Limb (tissue), 2 donors: ENCODE measurements at regions not wholly inside any gene's neighbourhood (a gene's known extent, or its start where the extent isn't known, plus 50 kb on each side); places are given as distances from the start of the nearest gene placed in this dataset.
"Not testable (repeated sequence)": the region's sequence is repeated elsewhere in the genome, so short reads cannot be mapped to it uniquely, and the experiment has no call there.

Experiments
- DNase-seq, 2 donors: peaks; one replicate each; pipeline ENCODE4 v3.0.0-alpha.2; 2016; ENCODE audit errors: extremely low spot score in 2 of 2

GRCh38 chr17:26936645-26937044 lies 357.3 kb upstream of the WSB1 start:
- not testable (repeated sequence) for DNase-seq

GRCh38 chr17:26937750-26938322 lies 356.1 kb upstream of the WSB1 start:
- DNase-seq: not testable (repeated sequence)

GRCh38 chr17:26939755-26940154 lies 354.2 kb upstream of the WSB1 start:
- not testable (repeated sequence) for DNase-seq

- not testable (repeated sequence) for DNase-seq
Observed at GRCh38 chr17:26940587-26940986, 353.3 kb upstream of the WSB1 start.

- no peak for DNase-seq
Observed at GRCh38 chr17:26962255-26963162, 331.4 kb upstream of the WSB1 start.

GRCh38 chr17:26963163-26963503 lies 330.8 kb upstream of the WSB1 start:
- DNase-seq: no peak

- not testable (repeated sequence) for DNase-seq
Observed at GRCh38 chr17:26965898-26966624, 327.9 kb upstream of the WSB1 start.

- not testable (repeated sequence) for DNase-seq
Observed at GRCh38 chr17:26966625-26967179, 327.2 kb upstream of the WSB1 start.

- not testable (repeated sequence) for DNase-seq
Observed at GRCh38 chr17:26981845-26982425, 312.0 kb upstream of the WSB1 start.

- DNase-seq: not testable (repeated sequence)
Observed at GRCh38 chr17:26982563-26982962, 311.4 kb upstream of the WSB1 start.

GRCh38 chr17:26987851-26988250 lies 306.1 kb upstream of the WSB1 start:
- DNase-seq: not testable (repeated sequence)

- DNase-seq: not testable (repeated sequence)
Observed at GRCh38 chr17:26994648-26995047, 299.3 kb upstream of the WSB1 start.

- not testable (repeated sequence) for DNase-seq
Observed at GRCh38 chr17:26996146-26996916, 297.6 kb upstream of the WSB1 start.

- not testable (repeated sequence) for DNase-seq
Observed at GRCh38 chr17:27007734-27008531, 286.0 kb upstream of the WSB1 start.

- no peak for DNase-seq
Observed at GRCh38 chr17:27009087-27009486, 284.8 kb upstream of the WSB1 start.

- DNase-seq: not testable (repeated sequence)
Observed at GRCh38 chr17:27010138-27010537, 283.8 kb upstream of the WSB1 start.

GRCh38 chr17:27030552-27030951 lies 263.4 kb upstream of the WSB1 start:
- DNase-seq: not testable (repeated sequence)

GRCh38 chr17:27038676-27039075 lies 255.2 kb upstream of the WSB1 start:
- DNase-seq: no peak

- not testable (repeated sequence) for DNase-seq
Observed at GRCh38 chr17:27045039-27045438, 248.9 kb upstream of the WSB1 start.
